Calu3 (cell line): ENCODE measurements at regions not wholly inside any gene's neighbourhood (a gene's known extent, or its start where the extent isn't known, plus 50 kb on each side); places are given as distances from the start of the nearest gene placed in this dataset.

Experiments
- BruUV-seq: library from RNA; stranded (reverse); fragments of 400-500 nt; replicated peaks from 2 replicates; lab custom pipeline; 2021; lab: Mats Ljungman, UMichigan
- CTCF ChIA-PET: fragments of 300-600 bp; sonication (Branson Sonifier 250); formaldehyde crosslinking; loops from one replicate; lab custom pipeline; 2022; ENCODE audit warnings: antibody characterized with exemption; lab: Charles Lee
- DNase-seq: peaks from one replicate; pipeline ENCODE4 v3.0.0; 2022
- H3K27ac Mint-ChIP-seq: one replicate; pipeline ENCODE4 v1.8.0; 2022; ENCODE audit warnings: mixed read lengths; ENCODE audit not compliant: unreplicated experiment
- H3K27me3 Mint-ChIP-seq: one replicate; pipeline ENCODE4 v1.8.0; 2022; ENCODE audit warnings: mixed read lengths; ENCODE audit not compliant: unreplicated experiment
- H3K36me3 Mint-ChIP-seq: one replicate; pipeline ENCODE4 v1.8.0; 2022; ENCODE audit warnings: mild to moderate bottlenecking, moderate library complexity, mixed read lengths; ENCODE audit not compliant: insufficient read depth, unreplicated experiment
- H3K4me1 Mint-ChIP-seq: one replicate; pipeline ENCODE4 v1.8.0; 2022; ENCODE audit warnings: mild to moderate bottlenecking, low read depth, mixed read lengths; ENCODE audit not compliant: unreplicated experiment
- H3K4me3 Mint-ChIP-seq: one replicate; pipeline ENCODE4 v1.8.0; 2022; ENCODE audit warnings: mild to moderate bottlenecking, low read depth, moderate library complexity, mixed read lengths; ENCODE audit not compliant: unreplicated experiment
- H3K9me3 Mint-ChIP-seq: one replicate; pipeline ENCODE4 v1.8.0; 2022; ENCODE audit warnings: low read depth, mixed read lengths; ENCODE audit not compliant: unreplicated experiment
- CTCF ChIP-seq: fragments of 200-600 bp; IDR thresholded peaks from one replicate; pipeline ENCODE4 v1.8.0; 2022; ENCODE audit warnings: antibody characterized with exemption; ENCODE audit not compliant: unreplicated experiment
- intact Hi-C: fragments of 100-400 bp; cut with micrococcal nuclease; formaldehyde crosslinking; loops from one replicate; pipeline ENCODE4 v1.10.0; 2022; ENCODE audit not compliant: unreplicated experiment

- no peak for TF ChIP-seq CTCF
- Mint-ChIP-seq H3K4me1 (peaks cover 11% of the 10 kb centered on the region), H3K27ac (no peak overlapping the region), H3K4me3 (no peak overlapping the region), H3K27me3 (no peaks in the 10 kb centered on the region), H3K36me3 (no peaks in the 10 kb centered on the region), H3K9me3 (no peaks in the 10 kb centered on the region)
- intact Hi-C loops, result loop anchor here (5.0 kb wide), 2 partner anchors 110 to 180 kb away; partner anchors contain the start of gene MANEA
- CTCF ChIA-PET, result no interaction called here
- no peak for DNase-seq
- BruUV-seq, result no TSS peak
These were observed 109.6 kb downstream of the MANEA start for GRCh38 chr6:95686895-95687294.

- Mint-ChIP-seq H3K27ac (no peak overlapping the region), H3K27me3 (no peaks in the 10 kb centered on the region), H3K9me3 (no peaks in the 10 kb centered on the region), H3K4me1 (peaks cover 11% of the 10 kb centered on the region), H3K4me3 (no peak overlapping the region), H3K36me3 (no peaks in the 10 kb centered on the region)
- no peak for TF ChIP-seq CTCF
- CTCF ChIA-PET, result no interaction called here
- intact Hi-C loops, result loop anchor here (5.0 kb wide), 2 partner anchors 111 to 179 kb away; partner anchors contain the start of gene MANEA
- DNase-seq, result no peak
- no TSS peak for BruUV-seq
These were observed 110.5 kb downstream of the MANEA start for GRCh38 chr6:95687839-95688238.

GRCh38 chr6:95690328-95690727 is 113.0 kb downstream of the MANEA start:
- Mint-ChIP-seq H3K4me1 (peaks cover 11% of the 10 kb centered on the region), H3K4me3 (peak overlapping the region; percentile 36), H3K27me3 (no peaks in the 10 kb centered on the region), H3K27ac (no peak overlapping the region), H3K36me3 (no peaks in the 10 kb centered on the region), H3K9me3 (no peaks in the 10 kb centered on the region)
- DNase-seq, result no peak
- no peak for TF ChIP-seq CTCF
- intact Hi-C loops, result loop anchor here (5.0 kb wide), 1 partner anchor 258 kb away; no protein-coding TSS in a partner anchor
- CTCF ChIA-PET, result no interaction called here
- BruUV-seq, result no TSS peak

GRCh38 chr6:95693108-95693507 is 115.8 kb downstream of the MANEA start:
- CTCF ChIA-PET, result no interaction called here
- Mint-ChIP-seq H3K36me3 (no peaks in the 10 kb centered on the region), H3K27ac (no peak overlapping the region), H3K4me1 (peaks cover 11% of the 10 kb centered on the region), H3K27me3 (no peaks in the 10 kb centered on the region), H3K9me3 (no peaks in the 10 kb centered on the region), H3K4me3 (no peak overlapping the region)
- intact Hi-C loops, result loop anchor here (5.0 kb wide), 1 partner anchor 261 kb away; no protein-coding TSS in a partner anchor
- TF ChIP-seq CTCF, result no peak
- BruUV-seq, result no TSS peak
- DNase-seq, result peak; percentile 7
